Fibroblast of upper back skin (primary cell): ENCODE measurements at regions not wholly inside any gene's neighbourhood (a gene's known extent, or its start where the extent isn't known, plus 50 kb on each side); places are given as distances from the start of the nearest gene placed in this dataset.

ENCODE experiments used
- DNase-seq: peaks from one replicate; pipeline ENCODE4 v3.0.0-alpha.2; 2013

DNA sequence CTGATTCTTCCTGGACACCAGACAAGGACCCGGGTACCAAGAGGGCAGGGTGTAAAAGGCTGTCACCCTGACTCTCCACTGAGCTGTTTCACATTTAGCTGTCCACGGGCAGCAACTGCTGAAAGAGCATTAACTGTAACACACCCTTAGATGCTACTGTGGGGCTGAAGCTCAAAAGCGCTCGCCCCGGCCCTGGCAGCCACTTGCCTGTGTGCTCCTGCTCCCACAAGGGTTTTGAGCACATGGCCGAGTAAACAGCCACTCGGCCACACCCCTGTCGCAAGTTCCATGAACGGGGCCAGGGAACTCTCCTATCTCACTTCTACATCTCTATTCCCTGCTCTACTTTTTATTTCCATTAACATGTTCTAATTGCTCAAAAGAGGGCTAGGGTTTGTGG is 421.7 kb downstream of the TUSC7 start:
- DNase-seq = no peak

- DNase-seq = no peak
Observed at GRCh38 chr3:117133066-117133465, 423.5 kb downstream of the TUSC7 start.

DNA sequence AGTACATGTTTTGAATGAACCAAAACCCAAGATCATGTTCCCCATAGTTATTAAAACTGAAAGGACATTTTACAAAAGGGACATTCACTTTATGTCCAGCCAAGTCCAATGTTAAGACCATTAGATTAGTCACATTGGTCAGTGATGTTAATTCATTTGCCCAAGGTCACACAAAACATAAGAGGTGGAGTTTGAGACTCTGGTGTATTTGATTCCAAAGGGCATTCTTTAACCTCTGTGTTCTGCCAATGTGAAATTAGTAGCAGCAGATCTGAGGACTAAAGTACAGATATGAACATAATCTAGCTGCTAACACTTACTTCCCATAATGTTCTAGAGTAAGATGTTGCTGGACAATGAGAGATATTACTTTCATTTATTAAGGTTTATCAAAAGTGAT is 425.6 kb downstream of the TUSC7 start:
- no peak for DNase-seq

- DNase-seq = no peak
Observed at GRCh38 chr3:117136003-117136402, 426.4 kb downstream of the TUSC7 start.

- DNase-seq = no peak
Observed at GRCh38 chr3:117137065-117137464, 427.5 kb downstream of the TUSC7 start.

GRCh38 chr3:117139681-117140080 is 430.1 kb downstream of the TUSC7 start:
- no peak for DNase-seq

DNA sequence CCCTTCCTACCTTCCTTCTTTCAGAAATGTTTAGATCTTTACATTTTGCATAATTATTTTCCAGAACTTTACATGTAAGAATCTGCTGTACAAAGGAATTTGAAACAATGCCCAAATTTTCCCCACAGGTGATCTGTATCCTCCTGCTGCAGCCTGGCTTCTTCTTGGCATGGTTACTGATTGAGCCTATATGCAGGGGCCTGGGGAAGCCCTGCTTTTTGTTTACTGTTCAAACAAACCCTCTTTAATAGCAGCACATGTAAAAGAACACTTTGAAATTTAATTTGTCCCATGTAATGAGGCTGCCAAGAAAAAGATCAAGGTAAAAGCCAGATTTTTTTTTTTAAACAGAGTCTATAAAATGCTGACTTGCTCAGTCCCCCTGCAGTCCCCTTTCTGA is 432.2 kb downstream of the TUSC7 start:
- DNase-seq = no peak

GRCh38 chr3:117144853-117145252 is 435.3 kb downstream of the TUSC7 start:
- peak; percentile 61 for DNase-seq

- peak; percentile 11 for DNase-seq
Observed at GRCh38 chr3:117145677-117146076, 436.1 kb downstream of the TUSC7 start.

- no peak for DNase-seq
Observed at GRCh38 chr3:117146571-117146970, 437.0 kb downstream of the TUSC7 start.

DNA sequence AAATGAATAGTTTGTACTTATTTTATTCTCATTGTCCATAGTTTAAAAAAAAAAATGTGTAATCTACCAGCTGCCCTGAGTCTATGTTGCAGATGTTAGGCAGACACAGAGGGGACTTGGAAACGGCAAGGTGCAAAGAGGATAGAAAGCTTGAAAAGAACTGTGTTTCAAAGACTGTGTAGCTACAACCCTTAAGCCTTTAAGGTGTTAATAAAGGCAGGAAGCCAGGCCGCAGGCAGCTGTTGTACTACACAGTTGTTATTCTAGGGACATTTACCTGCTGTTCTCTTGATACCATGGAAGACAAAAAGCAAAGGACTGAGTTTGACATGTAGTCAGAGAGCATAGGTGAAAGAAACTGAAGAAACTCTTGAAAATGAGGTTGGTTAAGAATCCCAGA is 440.0 kb downstream of the TUSC7 start:
- no peak for DNase-seq

DNA sequence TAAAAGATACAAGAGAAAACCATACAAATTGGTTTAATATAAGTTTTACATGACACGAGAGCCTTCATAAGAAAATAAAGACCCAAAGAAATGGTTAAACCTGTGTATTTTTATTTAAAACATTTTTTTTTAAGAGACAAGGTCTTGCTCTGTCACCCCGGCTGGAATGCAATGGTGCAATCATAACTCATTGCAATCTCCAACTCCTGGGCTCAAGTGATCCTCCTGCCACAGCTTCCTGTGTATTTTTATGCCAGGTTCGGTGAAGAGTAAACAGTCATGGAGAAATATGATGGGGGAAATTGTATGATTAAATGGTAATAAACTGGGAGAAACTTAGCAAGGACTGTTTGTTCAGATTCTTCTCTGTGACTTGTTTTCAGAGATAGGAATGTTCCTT is 441.0 kb downstream of the TUSC7 start:
- DNase-seq = no peak

GRCh38 chr3:117160176-117160575 is 450.6 kb downstream of the TUSC7 start:
- DNase-seq = no peak

- no peak for DNase-seq
Observed at GRCh38 chr3:117161816-117162215, 452.2 kb downstream of the TUSC7 start.

GRCh38 chr3:117165176-117165575 is 455.6 kb downstream of the TUSC7 start:
- no peak for DNase-seq

GRCh38 chr3:117165601-117166051 is 456.0 kb downstream of the TUSC7 start:
- peak; percentile 66 for DNase-seq

- DNase-seq = no peak
Observed at GRCh38 chr3:117168896-117169295, 459.3 kb downstream of the TUSC7 start.

DNA sequence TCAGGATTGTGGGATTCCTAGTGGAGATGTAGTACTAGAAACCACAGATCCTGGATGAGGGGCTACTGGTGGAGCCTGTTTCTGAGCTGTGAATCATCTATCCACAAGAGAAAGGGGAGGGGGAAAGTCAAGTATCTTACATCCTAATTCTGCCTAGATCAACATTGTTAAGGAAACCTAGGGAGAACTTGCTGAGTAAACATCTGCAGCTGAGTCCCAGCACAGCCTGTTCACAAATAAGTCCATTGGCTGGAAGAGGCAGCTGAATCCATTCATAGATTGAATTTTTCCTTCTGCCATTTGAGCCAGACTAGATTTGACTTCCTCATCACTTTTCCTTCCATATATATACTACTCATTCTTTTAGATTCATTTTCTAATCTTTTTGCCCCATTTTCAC is 460.5 kb downstream of the TUSC7 start:
- no peak for DNase-seq

DNA sequence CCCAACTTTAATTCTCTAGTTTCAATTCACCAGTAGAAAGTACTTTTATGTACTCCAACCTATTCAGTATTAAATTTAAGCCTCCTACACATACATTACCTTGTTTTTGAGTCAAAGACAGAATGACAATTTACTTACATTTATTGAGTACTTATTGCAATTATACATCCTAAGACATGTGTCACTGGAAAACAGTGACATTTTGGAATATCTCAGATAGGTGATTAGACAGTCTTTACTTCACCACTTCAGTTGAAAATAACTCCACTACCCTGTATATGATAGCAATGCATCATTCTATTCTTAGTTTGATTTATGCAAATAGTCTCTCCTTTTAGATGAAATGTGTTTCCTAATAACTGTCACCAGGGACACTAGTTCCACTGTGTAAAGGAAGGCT is 461.5 kb downstream of the TUSC7 start:
- DNase-seq = no peak

- DNase-seq = no peak
Observed at GRCh38 chr3:117172426-117172825, 462.8 kb downstream of the TUSC7 start.

- DNase-seq = no peak
Observed at GRCh38 chr3:117181222-117181621, 471.6 kb downstream of the TUSC7 start.

- DNase-seq = peak; percentile 77
Observed at GRCh38 chr3:117184574-117184973, 475.0 kb downstream of the TUSC7 start.

DNA sequence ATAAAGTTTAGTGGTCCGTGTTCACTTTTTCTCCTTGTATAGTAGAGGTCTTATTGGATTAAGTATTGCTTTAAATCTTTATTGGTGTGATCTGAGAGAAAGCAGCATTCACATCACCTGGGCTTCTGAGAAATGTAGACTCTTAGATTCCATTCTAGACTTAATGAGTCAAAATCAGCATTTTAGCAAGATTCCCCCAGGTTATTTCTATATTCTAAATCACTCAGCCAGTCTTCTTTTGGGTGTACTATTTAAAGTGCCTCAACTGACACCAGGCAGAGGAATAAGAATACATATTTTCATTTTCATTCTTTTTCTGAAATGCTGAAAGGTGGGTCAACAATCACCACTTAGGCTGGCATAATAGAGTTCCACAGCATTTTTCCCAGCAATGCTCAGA is 481.7 kb downstream of the TUSC7 start:
- no peak for DNase-seq

GRCh38 chr3:117192888-117193287 is 483.3 kb downstream of the TUSC7 start:
- no peak for DNase-seq

DNA sequence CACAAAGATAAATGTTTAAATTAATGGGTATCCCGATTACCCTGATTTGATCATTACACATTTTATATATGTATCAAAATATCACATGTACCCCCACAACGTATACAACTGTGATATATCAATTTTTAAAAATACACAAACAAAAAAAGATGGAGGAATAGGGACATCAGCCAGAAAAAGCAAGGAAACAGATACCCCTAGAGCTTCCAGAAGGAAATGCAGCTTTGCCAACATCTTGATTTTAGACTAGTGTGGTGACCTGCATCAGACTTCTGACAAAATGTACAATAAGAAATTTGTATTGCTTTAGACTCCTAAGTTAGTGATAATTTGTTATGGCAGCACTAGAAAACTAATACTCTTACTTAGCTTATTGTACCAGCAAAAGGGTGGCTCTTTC is 483.8 kb downstream of the TUSC7 start:
- DNase-seq = peak; percentile 29

- DNase-seq = no peak
Observed at GRCh38 chr3:117195034-117195433, 485.5 kb downstream of the TUSC7 start.
